ENCODE measurements at regions not wholly inside any gene's neighbourhood (a gene's known extent, or its start where the extent isn't known, plus 50 kb on each side); places are given as distances from the start of the nearest gene placed in this dataset.
A peak's percentile ranks its signal among the peaks of the same experiment; 100 is the strongest.

- TF ChIP-seq CTCF (IDR thresholded peaks at IDR 0.05), result no peak
- Histone ChIP-seq H3K4me3 (no peak overlapping the region), H3K4me1 (no peaks in the 10 kb centered on the region), H3K27ac (no peak overlapping the region), H3K36me3 (no peaks in the 10 kb centered on the region), H3K9me3 (no peaks in the 10 kb centered on the region), H3K27me3 (ENCODE audit: low read depth) (no peaks in the 10 kb centered on the region)
- intact Hi-C loops (cut with DNase I), result no loop called here
- no peak for DNase-seq
- ATAC-seq, result no peak
Observed at GRCh38 chr6:87938287-87938686, 109.4 kb upstream of the SPACA1 start.

- DNase-seq (no peak), ATAC-seq (no peak)
- Histone ChIP-seq H3K27ac (no peak overlapping the region), H3K36me3 (no peaks in the 10 kb centered on the region), H3K27me3 (ENCODE audit: low read depth) (no peaks in the 10 kb centered on the region), H3K4me3 (no peak overlapping the region), H3K4me1 (no peaks in the 10 kb centered on the region), H3K9me3 (no peaks in the 10 kb centered on the region)
- intact Hi-C loops (cut with DNase I), result no loop called here
- TF ChIP-seq CTCF (IDR thresholded peaks at IDR 0.05), result no peak
Observed at GRCh38 chr6:87936065-87936464, 111.6 kb upstream of the SPACA1 start.

- no peaks in the 10 kb centered on the region for H3K4me1 ChIP-seq
- H3K9me3 ChIP-seq, result no peaks in the 10 kb centered on the region
- H3K27ac ChIP-seq, result no peak overlapping the region
- H3K36me3 ChIP-seq, result no peaks in the 10 kb centered on the region
- ATAC-seq (no peak), DNase-seq (no peak)
- no peak for TF ChIP-seq CTCF (IDR thresholded peaks at IDR 0.05)
- H3K27me3 ChIP-seq (ENCODE audit: low read depth), result no peaks in the 10 kb centered on the region
- no peak overlapping the region for H3K4me3 ChIP-seq
- intact Hi-C loops (cut with DNase I), result no loop called here
Observed at GRCh38 chr6:87935196-87935595, 112.4 kb upstream of the SPACA1 start.

- no peaks in the 10 kb centered on the region for H3K27me3 ChIP-seq (ENCODE audit: low read depth)
- ATAC-seq (no peak), DNase-seq (no peak)
- no peaks in the 10 kb centered on the region for H3K36me3 ChIP-seq
- intact Hi-C loops (cut with DNase I), result no loop called here
- no peaks in the 10 kb centered on the region for H3K4me1 ChIP-seq
- no peak overlapping the region for H3K27ac ChIP-seq
- H3K4me3 ChIP-seq, result no peak overlapping the region
- no peaks in the 10 kb centered on the region for H3K9me3 ChIP-seq
- TF ChIP-seq CTCF (IDR thresholded peaks at IDR 0.05), result no peak
Observed at GRCh38 chr6:87932361-87932760, 115.3 kb upstream of the SPACA1 start.

GRCh38 chr6:87929843-87930288 lies 117.8 kb upstream of the SPACA1 start:
- TF ChIP-seq CTCF (IDR thresholded peaks at IDR 0.05), result peak; percentile 75
- DNase-seq, result peak; percentile 80
- intact Hi-C loops (cut with DNase I), result no loop called here
- no peaks in the 10 kb centered on the region for H3K27me3 ChIP-seq (ENCODE audit: low read depth)
- H3K4me1 ChIP-seq, result no peaks in the 10 kb centered on the region
- no peaks in the 10 kb centered on the region for H3K36me3 ChIP-seq
- H3K27ac ChIP-seq, result no peak overlapping the region
- no peak overlapping the region for H3K4me3 ChIP-seq
- ATAC-seq, result peak; percentile 95 to 98
- H3K9me3 ChIP-seq, result no peaks in the 10 kb centered on the region

GRCh38 chr6:87926687-87927086 lies 121.0 kb upstream of the SPACA1 start:
- intact Hi-C loops (cut with DNase I), result no loop called here
- no peaks in the 10 kb centered on the region for H3K4me1 ChIP-seq
- H3K36me3 ChIP-seq, result no peaks in the 10 kb centered on the region
- H3K27ac ChIP-seq, result no peak overlapping the region
- no peak for TF ChIP-seq CTCF (IDR thresholded peaks at IDR 0.05)
- DNase-seq, result no peak
- H3K27me3 ChIP-seq (ENCODE audit: low read depth), result no peaks in the 10 kb centered on the region
- H3K4me3 ChIP-seq, result no peak overlapping the region
- no peak for ATAC-seq
- H3K9me3 ChIP-seq, result no peaks in the 10 kb centered on the region

All from lower lobe of right lung (tissue), 2 donors.